AG09309 (cell line): ENCODE measurements at regions not wholly inside any gene's neighbourhood (a gene's known extent, or its start where the extent isn't known, plus 50 kb on each side); places are given as distances from the start of the nearest gene placed in this dataset.

Experiments used
- DNase-seq: peaks from one replicate; pipeline ENCODE4 v3.0.0-alpha.2; 2010; ENCODE audit warnings: low read depth
- H3K4me3 ChIP-seq: 2 replicates; pipeline ENCODE4 v1.5.1; 2011; ENCODE audit warnings: mild to moderate bottlenecking, low read depth, low read length, moderate library complexity; ENCODE audit not compliant: control insufficient read depth
- CTCF ChIP-seq: IDR thresholded peaks from 2 replicates; pipeline ENCODE4 v1.5.1; 2011; ENCODE audit warnings: mild to moderate bottlenecking, low read depth, low read length, inconsistent platforms; ENCODE audit not compliant: insufficient read depth, control insufficient read depth; ENCODE audit errors: missing control alignments

GRCh38 chr5:114957384-114957783 is 212.3 kb downstream of the TRIM36 start:
- DNase-seq = no peak
- no peak for TF ChIP-seq CTCF
- no peak overlapping the region for H3K4me3 ChIP-seq

GRCh38 chr5:114953565-114953964 is 216.1 kb downstream of the TRIM36 start:
- no peak overlapping the region for H3K4me3 ChIP-seq
- DNase-seq = no peak
- no peak for TF ChIP-seq CTCF

- DNase-seq = no peak
- no peak for TF ChIP-seq CTCF
- H3K4me3 ChIP-seq = no peak overlapping the region
Observed at GRCh38 chr5:114952876-114953275, 216.8 kb downstream of the TRIM36 start.

- no peak for TF ChIP-seq CTCF
- no peak for DNase-seq
- H3K4me3 ChIP-seq = no peak overlapping the region
Observed at GRCh38 chr5:114949756-114950155, 220.0 kb downstream of the TRIM36 start.

- no peak overlapping the region for H3K4me3 ChIP-seq
- no peak for DNase-seq
- no peak for TF ChIP-seq CTCF
Observed at GRCh38 chr5:114948986-114949621, 220.6 kb downstream of the TRIM36 start.

- H3K4me3 ChIP-seq = no peak overlapping the region
- no peak for TF ChIP-seq CTCF
- DNase-seq = no peak
Observed at GRCh38 chr5:114948363-114948762, 221.3 kb downstream of the TRIM36 start.

GRCh38 chr5:114940709-114941108 is 229.0 kb downstream of the TRIM36 start:
- DNase-seq = no peak
- no peak overlapping the region for H3K4me3 ChIP-seq
- no peak for TF ChIP-seq CTCF
